ENCODE measurements at regions not wholly inside any gene's neighbourhood (a gene's known extent, or its start where the extent isn't known, plus 50 kb on each side); places are given as distances from the start of the nearest gene placed in this dataset.

GRCh38 chr18:79626905-79627749 is 52.5 kb upstream of the CTDP1 start:
- no peak for DNase-seq (ENCODE audit: low read depth in 2 of 2)

GRCh38 chr18:79627750-79628294 is 51.8 kb upstream of the CTDP1 start:
- DNase-seq (ENCODE audit: low read depth in 2 of 2): no peak

- DNase-seq (ENCODE audit: low read depth in 2 of 2): no peak
Observed at GRCh38 chr18:79628416-79629248, 51.0 kb upstream of the CTDP1 start.

- DNase-seq (ENCODE audit: low read depth in 2 of 2): no peak
Observed at GRCh38 chr18:79629249-79629558, 50.4 kb upstream of the CTDP1 start.

- no peak for DNase-seq (ENCODE audit: low read depth in 2 of 2)
Observed at GRCh38 chr18:79629606-79630005, 50.0 kb upstream of the CTDP1 start.

Data from lung microvascular endothelial cell (primary cell).